ENCODE measurements at regions not wholly inside any gene's neighbourhood (a gene's known extent, or its start where the extent isn't known, plus 50 kb on each side); places are given as distances from the start of the nearest gene placed in this dataset.
"Not testable (repeated sequence)": the region's sequence is repeated elsewhere in the genome, so short reads cannot be mapped to it uniquely, and the experiment has no call there.

DNA sequence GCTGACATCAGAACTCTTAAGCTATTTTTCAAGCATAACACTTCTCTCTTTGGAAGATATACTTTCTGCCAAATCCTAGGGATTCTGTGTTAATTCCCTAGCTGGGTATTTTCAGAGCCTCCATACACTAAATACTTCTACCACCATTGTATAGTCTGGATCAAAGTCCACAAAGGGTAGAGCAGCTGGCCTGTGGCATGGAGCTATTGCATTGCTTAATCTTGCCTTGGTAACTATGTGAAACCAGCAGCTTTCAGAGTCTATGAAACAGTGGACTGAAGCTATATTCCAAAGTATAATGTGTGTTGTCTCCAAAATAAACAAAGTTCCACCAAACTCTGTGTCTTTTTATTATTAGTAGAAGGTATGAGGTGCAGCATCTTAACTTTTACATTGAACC, 296.9 kb upstream of the CDH19 start:
- Histone ChIP-seq H3K9me3 (no peaks in the 10 kb centered on the region), H3K36me3 (no peaks in the 10 kb centered on the region)
- ATAC-seq (ENCODE audit: insufficient number of reproducible peaks, low FRiP score, low read depth) = no peak

GRCh38 chr18:66895631-66896030, 291.7 kb upstream of the CDH19 start:
- H3K9me3 ChIP-seq = no peaks in the 10 kb centered on the region
- no peak for DNase-seq (ENCODE audit: low spot score)
- no peak overlapping the region for H3K27ac ChIP-seq
- no peaks in the 10 kb centered on the region for H3K4me1 ChIP-seq (ENCODE audit: control insufficient read depth in 1 of 2, low read depth in 2 of 2)
- H3K36me3 ChIP-seq = no peaks in the 10 kb centered on the region
- H3K27me3 ChIP-seq (replicated peaks; ENCODE audit: insufficient read depth) = no peaks in the 10 kb centered on the region
- H3K4me3 ChIP-seq = no peak overlapping the region
- no peak for TF ChIP-seq CTCF (IDR thresholded peaks at IDR 0.05)
- no peak for ATAC-seq (ENCODE audit: insufficient number of reproducible peaks, low FRiP score, low read depth)

More for the DNA sequence above, 296.9 kb upstream of the CDH19 start:
- no peak overlapping the region for H3K27ac ChIP-seq
- no peak for TF ChIP-seq CTCF (IDR thresholded peaks at IDR 0.05)
- no peaks in the 10 kb centered on the region for H3K27me3 ChIP-seq (replicated peaks; ENCODE audit: insufficient read depth)
- no peaks in the 10 kb centered on the region for H3K4me1 ChIP-seq (ENCODE audit: control insufficient read depth in 1 of 2, low read depth in 2 of 2)
- no peak for DNase-seq (ENCODE audit: low spot score)
- H3K4me3 ChIP-seq = no peak overlapping the region

DNA sequence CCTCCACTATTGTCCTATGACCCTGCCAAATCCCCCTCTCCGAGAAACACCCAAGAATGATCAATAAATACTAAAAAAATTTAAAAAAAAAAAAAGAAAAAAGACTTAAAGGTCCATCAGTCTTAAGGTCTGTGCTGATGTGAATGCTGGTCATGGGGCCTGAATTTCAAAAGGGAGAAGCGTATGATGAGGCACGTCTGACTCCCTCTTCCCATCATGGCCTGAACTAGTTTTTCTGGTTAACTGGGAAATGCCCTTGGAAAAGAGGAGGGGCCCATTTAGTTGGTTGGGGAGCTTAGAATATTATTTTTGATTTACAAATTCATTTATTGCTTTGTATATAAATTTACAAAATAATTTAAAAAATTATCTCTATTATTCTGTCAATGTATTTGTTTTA, 291.0 kb upstream of the CDH19 start:
- ATAC-seq (ENCODE audit: insufficient number of reproducible peaks, low FRiP score, low read depth) (no peak), DNase-seq (ENCODE audit: low spot score) (no peak)
- H3K36me3 ChIP-seq = no peaks in the 10 kb centered on the region
- no peak for TF ChIP-seq CTCF (IDR thresholded peaks at IDR 0.05)
- H3K27me3 ChIP-seq (replicated peaks; ENCODE audit: insufficient read depth) = no peaks in the 10 kb centered on the region
- H3K27ac ChIP-seq = no peak overlapping the region
- H3K4me3 ChIP-seq = no peak overlapping the region
- no peaks in the 10 kb centered on the region for H3K4me1 ChIP-seq (ENCODE audit: control insufficient read depth in 1 of 2, low read depth in 2 of 2)
- H3K9me3 ChIP-seq = no peaks in the 10 kb centered on the region

DNA sequence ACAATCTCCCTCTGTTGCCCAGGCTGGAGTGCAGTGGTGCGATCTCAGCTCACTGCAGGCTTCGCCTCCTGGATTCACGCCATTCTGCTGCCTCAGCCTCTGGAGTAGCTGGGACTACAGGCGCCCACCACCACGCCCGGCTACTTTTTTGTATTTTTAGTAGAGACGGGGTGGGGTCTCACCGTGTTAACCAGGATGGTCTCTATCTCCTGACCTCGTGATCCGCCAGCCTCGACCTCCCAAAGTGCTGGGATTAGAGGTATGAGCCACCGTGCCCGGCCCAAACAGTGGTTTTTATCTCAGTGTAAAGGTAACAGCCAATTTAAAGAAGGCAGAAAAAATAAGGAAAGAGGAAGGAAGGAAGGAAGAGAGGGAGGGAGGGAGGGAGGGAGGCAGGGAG, 288.5 kb upstream of the CDH19 start:
- ATAC-seq (ENCODE audit: insufficient number of reproducible peaks, low FRiP score, low read depth); H3K4me1 ChIP-seq (ENCODE audit: control insufficient read depth in 1 of 2, low read depth in 2 of 2); H3K4me3 ChIP-seq; H3K9me3 ChIP-seq; H3K36me3 ChIP-seq; H3K27ac ChIP-seq; DNase-seq (ENCODE audit: low spot score); H3K27me3 ChIP-seq (replicated peaks; ENCODE audit: insufficient read depth): not testable (repeated sequence)

DNA sequence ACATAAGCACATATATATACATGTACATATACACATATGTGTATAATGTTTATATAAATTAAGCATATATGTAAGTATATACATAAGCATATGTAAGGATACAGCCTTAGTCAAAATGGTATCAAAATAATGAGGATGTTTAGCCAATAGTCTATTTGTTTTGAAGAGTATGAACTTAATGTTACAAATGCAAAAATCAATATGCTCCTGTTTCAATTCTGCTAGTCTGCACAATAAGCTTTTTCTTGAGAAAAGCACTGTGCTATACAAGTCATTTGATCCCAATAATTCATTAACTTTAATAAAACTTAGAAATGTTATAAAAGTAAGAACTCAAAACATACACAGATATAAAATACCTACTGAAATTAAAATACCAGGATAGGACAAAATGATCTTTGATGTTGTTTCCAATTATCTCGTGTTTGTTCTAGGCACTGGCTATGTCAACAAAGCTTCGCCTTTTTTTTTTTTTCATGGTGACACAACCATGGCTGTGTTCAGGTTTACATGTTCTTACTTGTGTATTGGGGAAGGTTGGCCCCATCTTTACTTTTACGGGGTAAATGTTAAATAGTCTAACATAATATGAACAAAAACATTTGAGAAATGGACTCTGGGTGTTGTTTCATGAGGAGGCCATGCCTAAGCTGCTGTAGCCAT, 271.1 kb upstream of the CDH19 start:
- Histone ChIP-seq H3K9me3 (no peaks in the 10 kb centered on the region), H3K4me1 (ENCODE audit: control insufficient read depth in 1 of 2, low read depth in 2 of 2) (no peaks in the 10 kb centered on the region), H3K27me3 (replicated peaks; ENCODE audit: insufficient read depth) (no peaks in the 10 kb centered on the region), H3K4me3 (no peak overlapping the region), H3K27ac (no peak overlapping the region), H3K36me3 (no peaks in the 10 kb centered on the region)
- ATAC-seq (ENCODE audit: insufficient number of reproducible peaks, low FRiP score, low read depth) = no peak
- no peak for TF ChIP-seq CTCF (IDR thresholded peaks at IDR 0.05)
- no peak for DNase-seq (ENCODE audit: low spot score)

DNA sequence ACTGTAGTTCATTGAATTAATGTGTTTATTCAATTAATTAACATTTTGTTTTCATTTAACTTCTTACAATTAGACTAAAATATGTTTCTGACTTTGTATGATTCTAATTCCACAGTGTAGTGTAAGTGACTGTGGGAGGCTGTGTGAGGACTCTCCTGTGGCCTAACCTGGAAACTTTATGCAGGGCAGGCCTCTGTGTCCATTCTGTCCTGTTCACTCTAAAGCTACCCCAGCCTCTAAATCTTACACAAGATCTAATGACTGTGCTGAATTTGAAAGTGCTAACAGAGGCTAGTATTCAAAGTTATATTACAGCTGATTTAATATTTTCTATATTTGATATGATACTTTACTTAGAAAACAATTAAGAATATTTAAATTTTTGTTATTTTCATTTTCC, 270.5 kb upstream of the CDH19 start:
- no peak overlapping the region for H3K27ac ChIP-seq
- no peak overlapping the region for H3K4me3 ChIP-seq
- no peak for TF ChIP-seq CTCF (IDR thresholded peaks at IDR 0.05)
- H3K36me3 ChIP-seq = no peaks in the 10 kb centered on the region
- H3K4me1 ChIP-seq (ENCODE audit: control insufficient read depth in 1 of 2, low read depth in 2 of 2) = no peaks in the 10 kb centered on the region
- ATAC-seq (ENCODE audit: insufficient number of reproducible peaks, low FRiP score, low read depth) (no peak), DNase-seq (ENCODE audit: low spot score) (no peak)
- H3K27me3 ChIP-seq (replicated peaks; ENCODE audit: insufficient read depth) = no peaks in the 10 kb centered on the region
- no peaks in the 10 kb centered on the region for H3K9me3 ChIP-seq

Data from thoracic aorta (tissue), 2 donors.